Hepatocyte (in vitro differentiated cells): ENCODE measurements at regions not wholly inside any gene's neighbourhood (a gene's known extent, or its start where the extent isn't known, plus 50 kb on each side); places are given as distances from the start of the nearest gene placed in this dataset.
"Not testable (repeated sequence)": the region's sequence is repeated elsewhere in the genome, so short reads cannot be mapped to it uniquely, and the experiment has no call there.

Source experiments
- EZH2 ChIP-seq: fragments of 200-600 bp; sonication (generic); IDR thresholded peaks from 2 replicates; pipeline ENCODE4 v1.6.1; 2016; ENCODE audit warnings: antibody characterized with exemption, mild to moderate bottlenecking, borderline replicate concordance
- TF ChIP-seq, protein P1 (sequence below): fragments of 200-600 bp; sonication (generic); IDR thresholded peaks from 2 replicates; pipeline ENCODE4 v1.5.1; 2016; ENCODE audit warnings: antibody characterized with exemption, mild to moderate bottlenecking; ENCODE audit not compliant: poor library complexity

DNA sequence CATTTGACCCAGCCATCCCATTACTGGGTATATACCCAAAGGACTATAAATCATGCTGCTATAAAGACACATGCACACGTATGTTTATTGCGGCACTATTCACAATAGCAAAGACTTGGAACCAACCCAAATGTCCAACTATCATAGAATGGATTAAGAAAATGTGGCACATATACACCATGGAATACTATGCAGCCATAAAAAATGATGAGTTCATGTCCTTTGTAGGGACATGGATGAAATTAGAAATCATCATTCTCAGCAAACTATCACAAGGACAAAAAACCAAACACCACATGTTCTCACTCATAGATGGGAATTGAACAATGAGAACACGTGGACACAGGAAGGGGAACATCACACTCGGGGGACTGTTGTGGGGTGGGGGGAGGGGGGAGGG lies 74.8 kb downstream of the RMI2 start:
- TF ChIP-seq, protein P1, sequence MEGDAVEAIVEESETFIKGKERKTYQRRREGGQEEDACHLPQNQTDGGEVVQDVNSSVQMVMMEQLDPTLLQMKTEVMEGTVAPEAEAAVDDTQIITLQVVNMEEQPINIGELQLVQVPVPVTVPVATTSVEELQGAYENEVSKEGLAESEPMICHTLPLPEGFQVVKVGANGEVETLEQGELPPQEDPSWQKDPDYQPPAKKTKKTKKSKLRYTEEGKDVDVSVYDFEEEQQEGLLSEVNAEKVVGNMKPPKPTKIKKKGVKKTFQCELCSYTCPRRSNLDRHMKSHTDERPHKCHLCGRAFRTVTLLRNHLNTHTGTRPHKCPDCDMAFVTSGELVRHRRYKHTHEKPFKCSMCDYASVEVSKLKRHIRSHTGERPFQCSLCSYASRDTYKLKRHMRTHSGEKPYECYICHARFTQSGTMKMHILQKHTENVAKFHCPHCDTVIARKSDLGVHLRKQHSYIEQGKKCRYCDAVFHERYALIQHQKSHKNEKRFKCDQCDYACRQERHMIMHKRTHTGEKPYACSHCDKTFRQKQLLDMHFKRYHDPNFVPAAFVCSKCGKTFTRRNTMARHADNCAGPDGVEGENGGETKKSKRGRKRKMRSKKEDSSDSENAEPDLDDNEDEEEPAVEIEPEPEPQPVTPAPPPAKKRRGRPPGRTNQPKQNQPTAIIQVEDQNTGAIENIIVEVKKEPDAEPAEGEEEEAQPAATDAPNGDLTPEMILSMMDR: not testable (repeated sequence)
- TF ChIP-seq EZH2: not testable (repeated sequence)
